Natural killer cell treated with Interleukin-12 subunit alpha and Interleukin-12 subunit beta and Interleukin-15 and Interleukin-18, amount 100 ng/mL, for 72 hours (primary cell): ENCODE measurements at regions not wholly inside any gene's neighbourhood (a gene's known extent, or its start where the extent isn't known, plus 50 kb on each side); places are given as distances from the start of the nearest gene placed in this dataset.

ENCODE experiments used
- ATAC-seq, 2 donors: fragments of 150-1000 bp; cut with Tn5 transposase in 1 of 2; sonication (Bioruptor Pico), chemical (Tn5 transposase) in 1 of 2; 2 replicates each; pipeline ENCODE4 v1.10.0; 2021
- DNase-seq: peaks from one replicate; pipeline ENCODE4 v3.0.0; 2022; ENCODE audit warnings: low spot score
- H3K27ac Mint-ChIP-seq, 2 donors: 1 replicate in 1 of 2; 2 replicates in 1 of 2; pipeline ENCODE4 v1.8.0; 2022; ENCODE audit warnings: mixed read lengths in 2 of 2, mild to moderate bottlenecking in 1 of 2, moderate library complexity in 1 of 2
- H3K27me3 Mint-ChIP-seq, 2 donors: 1 replicate in 1 of 2; 2 replicates in 1 of 2; pipeline ENCODE4 v1.8.0; 2022; ENCODE audit warnings: mixed read lengths in 2 of 2
- H3K36me3 Mint-ChIP-seq: one replicate; pipeline ENCODE4 v1.8.0; 2022; ENCODE audit warnings: mixed read lengths
- H3K4me1 Mint-ChIP-seq, 2 donors: 1 replicate in 1 of 2; 2 replicates in 1 of 2; pipeline ENCODE4 v1.8.0; 2022; ENCODE audit warnings: low read depth in 2 of 2, mixed read lengths in 2 of 2, mild to moderate bottlenecking in 1 of 2
- H3K4me3 Mint-ChIP-seq: one replicate; pipeline ENCODE4 v1.8.0; 2022; ENCODE audit warnings: mixed read lengths
- H3K9me3 Mint-ChIP-seq: 2 replicates; pipeline ENCODE4 v1.8.0; 2022; ENCODE audit warnings: mixed read lengths

GRCh38 chrX:9343971-9344370, 120.9 kb upstream of the TBL1X start:
- no peak overlapping the region for H3K4me3 Mint-ChIP-seq
- H3K9me3 Mint-ChIP-seq = no peaks in the 10 kb centered on the region
- ATAC-seq (no peak), DNase-seq (no peak)
- no peaks in the 10 kb centered on the region for H3K36me3 Mint-ChIP-seq
- H3K27ac Mint-ChIP-seq = no peak overlapping the region
- no peaks in the 10 kb centered on the region for H3K27me3 Mint-ChIP-seq
- peaks cover 22 to 43% of the 10 kb centered on the region in 2 donors for H3K4me1 Mint-ChIP-seq

DNA sequence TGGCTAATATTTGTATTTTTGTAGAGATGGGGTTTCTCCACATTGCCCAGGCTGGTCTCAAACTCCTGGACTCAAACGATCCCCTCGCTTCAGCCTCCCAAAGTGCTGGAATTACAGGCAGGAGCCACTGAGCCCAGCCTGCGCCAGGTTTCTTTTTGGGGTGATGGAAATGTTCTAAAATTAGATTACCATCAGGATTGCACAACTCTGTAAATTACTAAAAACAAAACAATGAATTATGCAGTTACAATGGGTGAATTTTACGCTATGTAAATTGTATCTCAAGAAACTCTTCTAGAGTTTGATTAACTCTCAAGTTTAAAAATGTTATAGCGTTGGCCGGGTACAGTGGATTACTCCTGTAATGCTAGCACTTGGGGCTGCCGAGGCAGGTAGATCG, 118.9 kb upstream of the TBL1X start:
- ATAC-seq (no peak), DNase-seq (no peak)
- Mint-ChIP-seq H3K4me3 (no peak overlapping the region), H3K36me3 (no peaks in the 10 kb centered on the region), H3K4me1 (peaks cover 9 to 34% of the 10 kb centered on the region in 2 donors), H3K27ac (peak overlapping the region in 1 of 2 donors; percentile 54), H3K9me3 (no peaks in the 10 kb centered on the region), H3K27me3 (no peaks in the 10 kb centered on the region)

DNA sequence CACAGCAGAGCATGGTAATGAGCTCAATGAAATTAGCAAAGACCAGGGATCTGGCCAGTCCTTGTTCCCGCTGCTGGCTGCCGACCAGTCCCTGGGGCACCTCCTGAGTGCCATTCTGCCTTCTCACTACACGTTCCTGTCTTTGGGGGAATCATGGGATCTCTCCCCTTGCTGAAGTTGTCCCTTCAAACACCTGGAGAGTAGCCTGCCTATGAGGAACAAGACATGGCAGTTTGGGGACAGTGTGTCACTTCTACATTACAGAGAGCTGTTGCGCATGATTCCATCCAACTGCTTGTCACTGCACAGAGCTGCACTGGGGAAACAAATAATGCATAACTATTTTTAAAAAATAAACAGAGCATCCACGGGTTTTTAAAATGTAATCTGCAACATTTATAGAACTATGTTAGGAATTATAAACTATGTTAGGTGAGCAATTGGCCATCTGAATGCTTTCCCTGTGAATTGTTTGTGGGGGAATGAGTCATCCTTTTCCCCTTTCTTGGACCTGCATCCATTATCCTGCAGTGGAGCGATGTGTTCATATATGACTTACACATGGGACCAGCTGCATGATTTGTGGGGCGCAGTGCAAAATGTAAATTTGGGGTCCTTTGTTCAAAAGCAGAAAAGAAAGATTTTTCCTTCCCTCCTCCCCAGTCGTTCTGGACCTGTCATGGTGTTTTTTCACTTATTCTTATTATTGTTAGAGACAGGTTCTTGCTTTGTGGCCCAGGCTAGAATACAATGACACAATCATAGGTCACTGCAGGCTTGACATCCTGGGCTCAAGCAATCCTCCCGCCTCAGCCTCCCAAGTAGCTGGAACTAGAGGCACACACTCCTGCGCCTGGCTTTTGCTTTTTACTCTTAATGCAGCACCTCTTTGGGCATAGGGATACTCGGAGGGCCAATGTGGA, 115.0 kb upstream of the TBL1X start:
- Mint-ChIP-seq H3K4me1 (peaks cover 28 to 54% of the 10 kb centered on the region in 2 donors), H3K27me3 (no peaks in the 10 kb centered on the region)

DNA sequence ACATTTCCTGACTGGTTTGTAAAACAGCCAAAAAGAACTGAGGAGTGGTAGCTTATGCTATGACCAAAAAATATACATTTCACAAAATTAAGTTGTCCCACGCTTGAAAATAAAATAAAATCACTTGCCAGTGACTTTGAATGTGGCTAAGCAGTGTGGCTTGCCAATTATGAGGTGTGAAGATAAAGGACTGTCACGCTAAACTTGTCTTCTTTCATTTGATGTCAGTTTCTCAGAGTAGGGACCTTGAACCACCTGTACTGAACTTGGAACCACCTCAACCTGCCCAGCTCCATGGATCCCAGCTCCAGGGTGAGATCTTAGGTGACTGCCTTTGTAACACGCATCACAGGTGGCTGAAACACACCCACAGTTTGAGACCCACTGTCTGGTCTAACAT, 113.7 kb upstream of the TBL1X start:
- Mint-ChIP-seq H3K27me3 (no peaks in the 10 kb centered on the region), H3K4me1 (peaks cover 40 to 57% of the 10 kb centered on the region in 2 donors), H3K36me3 (peaks cover 4% of the 10 kb centered on the region), H3K9me3 (peaks cover 5% of the 10 kb centered on the region), H3K4me3 (peak overlapping the region; percentile 73), H3K27ac (peak overlapping the region; percentile 99)
- DNase-seq (peak; percentile 74), ATAC-seq (peak; percentile 7 to 13)

More for the DNA sequence above, 115.0 kb upstream of the TBL1X start:
- no peak for DNase-seq
- no peaks in the 10 kb centered on the region for H3K36me3 Mint-ChIP-seq
- no peaks in the 10 kb centered on the region for H3K9me3 Mint-ChIP-seq
- no peak overlapping the region for H3K4me3 Mint-ChIP-seq
- no peak for ATAC-seq
- H3K27ac Mint-ChIP-seq = peak overlapping the region in 1 of 2 donors; percentile 39

DNA sequence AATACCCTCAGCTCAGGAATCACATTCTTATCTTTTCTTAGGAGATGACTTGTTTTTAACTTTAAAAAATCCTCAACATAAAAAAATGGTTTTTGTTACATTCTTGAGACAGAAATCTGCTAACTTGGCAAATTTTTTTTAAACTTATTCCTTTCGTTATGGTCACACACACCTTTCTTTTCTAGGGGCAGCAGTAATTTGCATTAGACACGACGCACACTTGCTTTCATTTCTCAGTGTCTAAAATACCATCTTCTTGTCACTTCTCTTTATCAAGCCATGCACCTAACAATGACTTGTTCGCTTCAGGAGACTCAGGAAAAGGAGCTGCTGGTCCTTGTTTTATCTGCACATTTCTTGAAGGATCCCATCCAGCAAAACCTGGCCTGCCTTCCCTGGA, 112.6 kb upstream of the TBL1X start:
- H3K36me3 Mint-ChIP-seq = peaks cover 9% of the 10 kb centered on the region

GRCh38 chrX:9352694-9353411, 112.0 kb upstream of the TBL1X start:
- peak; percentile 85 for DNase-seq
- Mint-ChIP-seq H3K9me3 (peaks cover 10% of the 10 kb centered on the region), H3K36me3 (peaks cover 9% of the 10 kb centered on the region), H3K4me1 (peaks cover 47 to 55% of the 10 kb centered on the region in 2 donors), H3K4me3 (peak overlapping the region; percentile 73), H3K27ac (peak overlapping the region; percentile 99), H3K27me3 (no peaks in the 10 kb centered on the region)
- peak; percentile 80 to 85 for ATAC-seq

More for the DNA sequence above, 112.6 kb upstream of the TBL1X start:
- Mint-ChIP-seq H3K4me3 (peak overlapping the region; percentile 73), H3K4me1 (peaks cover 47 to 57% of the 10 kb centered on the region in 2 donors), H3K27ac (peak overlapping the region; percentile 99), H3K27me3 (no peaks in the 10 kb centered on the region), H3K9me3 (peaks cover 10% of the 10 kb centered on the region)
- ATAC-seq (peak; percentile 28 to 60), DNase-seq (no peak)

GRCh38 chrX:9354918-9355317, 109.9 kb upstream of the TBL1X start:
- Mint-ChIP-seq H3K4me3 (peak overlapping the region; percentile 88), H3K4me1 (peaks cover 47 to 49% of the 10 kb centered on the region in 2 donors), H3K27ac (peak overlapping the region; percentile 99), H3K9me3 (peaks cover 10% of the 10 kb centered on the region), H3K36me3 (peaks cover 9% of the 10 kb centered on the region), H3K27me3 (no peaks in the 10 kb centered on the region)
- no peak for DNase-seq
- ATAC-seq = no peak

- H3K27ac Mint-ChIP-seq = peak overlapping the region; percentile 93 to 99
- H3K9me3 Mint-ChIP-seq = peaks cover 10% of the 10 kb centered on the region
- H3K4me1 Mint-ChIP-seq = peaks cover 47 to 49% of the 10 kb centered on the region in 2 donors
- H3K4me3 Mint-ChIP-seq = peak overlapping the region; percentile 88
- H3K27me3 Mint-ChIP-seq = no peaks in the 10 kb centered on the region
- peaks cover 9% of the 10 kb centered on the region for H3K36me3 Mint-ChIP-seq
- peak; percentile 74 for DNase-seq
- ATAC-seq = peak; percentile 64 to 73
Observed at GRCh38 chrX:9355739-9356138, 109.1 kb upstream of the TBL1X start.

DNA sequence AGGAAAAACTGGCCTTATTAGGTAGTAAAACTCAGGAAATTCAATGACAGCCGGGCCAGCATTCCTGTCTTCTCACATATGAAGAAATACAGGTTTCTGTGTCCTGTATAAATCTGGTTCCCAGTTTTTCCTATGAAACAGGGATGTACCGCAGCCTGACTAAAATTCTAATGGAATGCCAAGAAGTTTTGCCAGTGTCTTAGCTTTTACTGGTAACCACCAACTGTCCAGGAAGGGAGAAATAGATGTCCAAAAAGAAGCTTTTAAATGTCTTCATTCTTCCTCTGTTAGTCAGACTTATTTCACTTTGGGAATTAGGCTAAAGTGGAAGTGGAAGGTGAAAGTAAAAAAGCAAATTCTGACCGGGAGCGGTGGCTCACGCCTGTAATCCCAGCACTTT, 108.0 kb upstream of the TBL1X start:
- Mint-ChIP-seq H3K4me3 (peak overlapping the region; percentile 88), H3K9me3 (peaks cover 10% of the 10 kb centered on the region), H3K27me3 (no peaks in the 10 kb centered on the region), H3K36me3 (peaks cover 9% of the 10 kb centered on the region), H3K27ac (peak overlapping the region; percentile 93 to 99), H3K4me1 (peaks cover 41% of the 10 kb centered on the region in 2 donors)
- no peak for ATAC-seq
- DNase-seq = no peak

- peaks cover 9% of the 10 kb centered on the region for H3K36me3 Mint-ChIP-seq
Observed at GRCh38 chrX:9357518-9358114, 107.2 kb upstream of the TBL1X start.

DNA sequence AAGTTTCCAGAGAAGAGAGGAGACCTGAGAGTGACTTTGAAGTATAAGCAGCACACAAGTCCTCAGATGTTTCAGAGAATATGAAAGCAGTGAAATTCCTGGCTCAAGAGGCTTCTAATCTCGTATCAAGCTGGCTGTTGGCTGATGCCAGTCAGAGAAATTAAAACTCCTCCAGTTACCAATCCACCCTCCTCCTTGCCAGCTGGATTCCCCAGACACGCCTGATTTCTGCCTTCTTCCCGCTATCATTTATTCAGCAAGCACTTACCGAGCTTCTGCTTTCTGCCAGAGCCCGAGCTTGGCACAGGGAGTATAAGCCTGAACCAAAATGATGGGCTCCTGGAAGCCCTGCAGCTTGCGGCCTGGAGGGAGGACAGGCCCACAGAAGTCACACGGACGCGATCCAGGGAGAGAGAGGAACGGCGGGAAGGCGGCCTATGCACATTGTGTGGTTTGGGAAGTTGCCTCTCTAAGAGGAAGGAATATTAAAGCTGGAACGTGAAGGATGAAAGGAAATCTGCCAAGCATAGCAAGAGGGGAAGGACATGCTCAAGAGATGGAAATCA, 102.4 kb upstream of the TBL1X start:
- no peak overlapping the region for H3K27ac Mint-ChIP-seq

More at GRCh38 chrX:9357518-9358114, 107.2 kb upstream of the TBL1X start:
- no peak for DNase-seq
- H3K27me3 Mint-ChIP-seq = no peaks in the 10 kb centered on the region
- no peak overlapping the region for H3K4me3 Mint-ChIP-seq
- no peak for ATAC-seq
- peaks cover 33% of the 10 kb centered on the region in 2 donors for H3K4me1 Mint-ChIP-seq
- no peak overlapping the region for H3K27ac Mint-ChIP-seq
- H3K9me3 Mint-ChIP-seq = peaks cover 10% of the 10 kb centered on the region

DNA sequence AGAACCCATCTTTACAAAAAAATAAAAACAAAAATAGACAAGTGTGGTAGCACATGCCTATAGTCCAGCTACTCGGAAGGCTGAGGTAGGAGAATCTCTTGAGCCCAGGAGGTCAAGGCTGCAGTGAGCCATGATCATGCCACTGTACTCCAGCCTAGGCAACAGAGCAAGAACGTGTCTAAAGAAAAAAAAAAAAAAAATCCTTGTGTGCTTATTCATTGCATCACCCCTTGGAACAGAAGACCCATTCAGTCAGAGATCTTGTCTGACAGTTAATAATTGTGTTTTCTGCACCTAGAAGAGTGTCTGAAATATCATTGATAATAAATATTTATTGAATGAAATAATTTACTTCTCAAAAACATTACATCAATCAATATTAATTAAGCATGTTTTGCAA, 97.4 kb upstream of the TBL1X start:
- no peaks in the 10 kb centered on the region for H3K9me3 Mint-ChIP-seq
- peaks cover 20 to 32% of the 10 kb centered on the region in 2 donors for H3K4me1 Mint-ChIP-seq
- no peak overlapping the region for H3K4me3 Mint-ChIP-seq
- peak overlapping the region in 1 of 2 donors; percentile 24 for H3K27ac Mint-ChIP-seq
- H3K36me3 Mint-ChIP-seq = no peaks in the 10 kb centered on the region
- DNase-seq (no peak), ATAC-seq (no peak)
- H3K27me3 Mint-ChIP-seq = no peaks in the 10 kb centered on the region

More for the DNA sequence above, 102.4 kb upstream of the TBL1X start:
- no peak overlapping the region for H3K4me3 Mint-ChIP-seq
- no peaks in the 10 kb centered on the region for H3K27me3 Mint-ChIP-seq
- H3K36me3 Mint-ChIP-seq = no peaks in the 10 kb centered on the region
- DNase-seq (no peak), ATAC-seq (no peak)
- peaks cover 0 to 4% of the 10 kb centered on the region in 2 donors for H3K4me1 Mint-ChIP-seq
- no peaks in the 10 kb centered on the region for H3K9me3 Mint-ChIP-seq

DNA sequence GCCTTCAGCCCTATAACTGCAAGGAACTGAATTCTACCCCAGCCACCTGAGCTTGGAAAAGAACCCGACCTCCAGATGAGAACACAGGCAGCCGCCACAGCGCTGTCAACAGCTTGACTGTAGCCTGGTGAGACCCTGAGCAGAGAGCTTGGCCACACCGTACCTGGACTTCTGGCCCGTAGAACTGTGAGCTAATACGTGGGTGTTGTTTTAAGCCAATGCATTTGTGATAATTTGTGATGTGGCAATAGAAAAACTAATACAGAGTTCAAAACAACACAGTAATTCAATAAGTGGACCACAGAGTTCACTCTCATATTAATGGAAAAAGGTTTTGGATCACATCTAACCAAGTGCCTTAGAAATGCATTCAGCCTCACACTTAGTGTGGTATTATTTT, 96.6 kb upstream of the TBL1X start:
- no peaks in the 10 kb centered on the region for H3K27me3 Mint-ChIP-seq
- no peaks in the 10 kb centered on the region for H3K36me3 Mint-ChIP-seq
- H3K4me3 Mint-ChIP-seq = peak overlapping the region; percentile 43
- H3K4me1 Mint-ChIP-seq = peaks cover 20 to 32% of the 10 kb centered on the region in 2 donors
- no peaks in the 10 kb centered on the region for H3K9me3 Mint-ChIP-seq
- H3K27ac Mint-ChIP-seq = peak overlapping the region in 1 of 2 donors; percentile 91
- DNase-seq (no peak), ATAC-seq (no peak)
